ENCODE measurements at regions not wholly inside any gene's neighbourhood (a gene's known extent, or its start where the extent isn't known, plus 50 kb on each side); places are given as distances from the start of the nearest gene placed in this dataset.

DNA sequence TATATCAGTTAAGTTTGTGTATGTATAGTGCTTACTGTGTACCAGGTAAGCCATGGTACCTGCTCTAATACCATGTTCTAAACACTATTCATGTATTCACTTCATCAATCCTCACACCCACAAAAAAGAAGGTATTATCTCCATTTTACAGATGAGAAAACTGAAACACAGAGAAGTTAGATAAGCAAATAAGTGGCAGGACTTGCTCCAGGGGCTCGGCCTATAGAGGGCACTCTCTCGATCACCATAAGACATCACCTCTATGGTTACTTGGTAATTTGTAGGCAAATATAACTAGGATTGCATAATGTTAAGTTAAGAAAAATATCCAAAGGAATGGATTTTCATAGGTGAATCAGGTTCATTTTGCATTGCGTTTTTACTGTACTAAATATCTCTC is 118.1 kb upstream of the FN1 start:
- TF ChIP-seq, protein P1, sequence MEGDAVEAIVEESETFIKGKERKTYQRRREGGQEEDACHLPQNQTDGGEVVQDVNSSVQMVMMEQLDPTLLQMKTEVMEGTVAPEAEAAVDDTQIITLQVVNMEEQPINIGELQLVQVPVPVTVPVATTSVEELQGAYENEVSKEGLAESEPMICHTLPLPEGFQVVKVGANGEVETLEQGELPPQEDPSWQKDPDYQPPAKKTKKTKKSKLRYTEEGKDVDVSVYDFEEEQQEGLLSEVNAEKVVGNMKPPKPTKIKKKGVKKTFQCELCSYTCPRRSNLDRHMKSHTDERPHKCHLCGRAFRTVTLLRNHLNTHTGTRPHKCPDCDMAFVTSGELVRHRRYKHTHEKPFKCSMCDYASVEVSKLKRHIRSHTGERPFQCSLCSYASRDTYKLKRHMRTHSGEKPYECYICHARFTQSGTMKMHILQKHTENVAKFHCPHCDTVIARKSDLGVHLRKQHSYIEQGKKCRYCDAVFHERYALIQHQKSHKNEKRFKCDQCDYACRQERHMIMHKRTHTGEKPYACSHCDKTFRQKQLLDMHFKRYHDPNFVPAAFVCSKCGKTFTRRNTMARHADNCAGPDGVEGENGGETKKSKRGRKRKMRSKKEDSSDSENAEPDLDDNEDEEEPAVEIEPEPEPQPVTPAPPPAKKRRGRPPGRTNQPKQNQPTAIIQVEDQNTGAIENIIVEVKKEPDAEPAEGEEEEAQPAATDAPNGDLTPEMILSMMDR (IDR thresholded peaks at IDR 0.05; ENCODE audit: insufficient read depth, low read length, severe bottlenecking): no peak
- no peak overlapping the region for H3K4me3 ChIP-seq (ENCODE audit: low read depth, low read length)
- DNase-seq (ENCODE audit: low read depth): peak; percentile 19
- H3K36me3 ChIP-seq (ENCODE audit: control insufficient read depth, insufficient read depth, low read length): no peaks in the 10 kb centered on the region
- no peaks in the 10 kb centered on the region for H3K27me3 ChIP-seq (ENCODE audit: control insufficient read depth, insufficient read depth, low read length)
- no peak for FAIRE-seq

DNA sequence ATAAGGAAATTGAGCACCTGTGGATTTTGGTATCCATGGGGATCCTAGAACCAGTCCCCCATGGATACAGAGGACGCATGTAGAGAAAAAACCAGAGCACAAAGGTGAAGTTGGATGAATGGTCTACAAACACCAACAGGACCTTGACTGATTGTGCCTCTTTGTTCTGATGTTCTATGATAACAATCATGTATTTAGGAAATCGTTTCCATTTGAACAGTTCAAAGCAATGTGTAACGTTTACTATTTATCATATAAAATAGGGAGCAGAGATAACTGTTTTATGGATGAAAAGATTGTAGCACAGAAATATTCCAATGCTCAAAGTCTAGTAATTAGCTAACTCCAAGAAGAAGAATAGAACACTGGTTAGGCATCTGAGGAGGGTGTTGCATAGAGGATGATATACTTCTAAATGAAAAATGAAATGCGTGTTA is 116.3 kb upstream of the FN1 start:
- no peak for DNase-seq (ENCODE audit: low read depth)
- no peak for FAIRE-seq
- Histone ChIP-seq H3K36me3 (ENCODE audit: control insufficient read depth, insufficient read depth, low read length) (no peaks in the 10 kb centered on the region), H3K4me3 (ENCODE audit: low read depth, low read length) (no peak overlapping the region), H3K27me3 (ENCODE audit: control insufficient read depth, insufficient read depth, low read length) (no peaks in the 10 kb centered on the region)
- TF ChIP-seq, protein P1 (IDR thresholded peaks at IDR 0.05; ENCODE audit: insufficient read depth, low read length, severe bottlenecking): no peak

DNA sequence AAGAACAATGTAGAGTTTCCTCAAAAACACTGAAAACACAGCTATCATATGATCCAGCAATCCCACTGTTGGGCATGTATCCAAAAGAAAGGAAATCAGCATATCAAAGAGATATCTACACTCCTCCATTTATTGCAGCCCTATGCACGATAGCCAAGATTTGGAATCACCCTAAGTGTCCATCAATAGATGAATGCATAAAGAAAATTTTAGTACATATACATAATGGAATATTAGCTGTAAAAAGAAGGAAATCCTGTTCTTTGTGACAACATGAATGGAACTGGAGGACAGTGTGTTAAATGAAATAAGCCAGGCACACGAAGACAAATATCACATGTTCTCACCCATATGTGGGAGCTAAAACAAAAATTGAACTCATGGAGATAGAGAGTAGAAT is 114.5 kb upstream of the FN1 start:
- H3K36me3 ChIP-seq (ENCODE audit: control insufficient read depth, insufficient read depth, low read length): no peaks in the 10 kb centered on the region
- TF ChIP-seq, protein P1 (IDR thresholded peaks at IDR 0.05; ENCODE audit: insufficient read depth, low read length, severe bottlenecking): no peak
- FAIRE-seq (no peak), DNase-seq (ENCODE audit: low read depth) (no peak)
- no peak overlapping the region for H3K4me3 ChIP-seq (ENCODE audit: low read depth, low read length)
- H3K27me3 ChIP-seq (ENCODE audit: control insufficient read depth, insufficient read depth, low read length): no peaks in the 10 kb centered on the region

DNA sequence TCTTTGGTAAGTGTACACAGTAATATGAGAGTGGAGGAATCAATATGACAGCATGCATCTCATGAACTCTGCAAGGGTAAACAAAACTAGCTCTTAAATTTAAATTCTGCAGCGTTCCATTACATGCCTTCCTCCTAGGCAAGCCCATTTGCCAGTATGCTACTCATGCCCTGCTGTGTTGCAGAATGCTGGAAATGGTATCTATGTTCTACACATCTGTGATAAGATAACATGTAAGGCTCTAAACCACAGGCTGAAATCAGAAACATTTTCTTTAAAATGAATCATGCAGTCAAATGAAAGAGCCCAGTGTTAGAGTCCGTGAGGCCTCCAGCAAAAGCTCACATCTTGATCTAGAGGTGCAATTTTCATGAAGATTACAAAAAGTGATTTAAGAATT is 112.8 kb upstream of the FN1 start:
- no peak overlapping the region for H3K4me3 ChIP-seq (ENCODE audit: low read depth, low read length)
- FAIRE-seq (no peak), DNase-seq (ENCODE audit: low read depth) (peak; percentile 32)
- no peaks in the 10 kb centered on the region for H3K27me3 ChIP-seq (ENCODE audit: control insufficient read depth, insufficient read depth, low read length)
- no peaks in the 10 kb centered on the region for H3K36me3 ChIP-seq (ENCODE audit: control insufficient read depth, insufficient read depth, low read length)
- TF ChIP-seq, protein P1 (IDR thresholded peaks at IDR 0.05; ENCODE audit: insufficient read depth, low read length, severe bottlenecking): no peak

DNA sequence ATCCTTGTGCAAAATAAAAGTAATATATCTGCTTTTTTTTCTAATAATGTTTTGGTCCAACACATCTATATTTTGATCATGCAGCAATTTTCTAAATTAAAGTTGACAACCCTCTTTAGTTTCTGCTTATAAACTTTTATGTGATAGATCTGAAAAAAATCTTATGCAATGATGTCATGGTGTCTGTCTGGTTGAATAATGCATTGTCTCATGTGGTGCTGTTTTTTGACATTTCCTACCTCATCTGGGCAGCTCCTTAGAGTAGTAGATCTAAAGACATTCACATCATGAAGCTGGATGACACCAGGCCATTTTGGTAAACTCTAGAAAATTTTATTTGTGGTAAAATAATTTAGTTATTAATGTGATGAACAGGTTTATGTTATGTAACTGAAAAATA is 106.8 kb upstream of the FN1 start:
- peak; percentile 29 for DNase-seq (ENCODE audit: low read depth)
- TF ChIP-seq, protein P1 (IDR thresholded peaks at IDR 0.05; ENCODE audit: insufficient read depth, low read length, severe bottlenecking): no peak
- no peak for FAIRE-seq
- Histone ChIP-seq H3K4me3 (ENCODE audit: low read depth, low read length) (no peak overlapping the region), H3K27me3 (ENCODE audit: control insufficient read depth, insufficient read depth, low read length) (no peaks in the 10 kb centered on the region), H3K36me3 (ENCODE audit: control insufficient read depth, insufficient read depth, low read length) (no peaks in the 10 kb centered on the region)

DNA sequence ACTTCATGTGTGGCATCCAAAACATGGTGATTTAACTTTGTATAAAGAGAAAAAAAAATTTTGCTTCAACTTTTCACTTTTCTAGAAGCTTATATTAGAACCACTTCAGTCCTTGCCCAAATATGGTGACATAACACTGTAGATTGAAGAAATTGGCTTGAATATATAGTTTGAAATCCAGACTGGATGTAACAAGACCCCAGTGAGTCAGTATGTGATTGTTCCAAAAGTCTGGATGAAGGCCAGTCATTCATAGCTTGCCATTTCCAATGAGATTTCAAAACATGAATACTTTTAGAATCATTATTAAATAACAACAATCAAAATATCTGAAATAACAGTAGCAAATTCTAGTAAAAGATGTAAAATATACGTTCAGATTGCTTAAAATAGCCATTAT is 104.8 kb upstream of the FN1 start:
- DNase-seq (ENCODE audit: low read depth) (peak; percentile 95), FAIRE-seq (no peak)
- Histone ChIP-seq H3K27me3 (ENCODE audit: control insufficient read depth, insufficient read depth, low read length) (no peaks in the 10 kb centered on the region), H3K36me3 (ENCODE audit: control insufficient read depth, insufficient read depth, low read length) (no peaks in the 10 kb centered on the region), H3K4me3 (ENCODE audit: low read depth, low read length) (no peak overlapping the region)
- TF ChIP-seq, protein P1 (IDR thresholded peaks at IDR 0.05; ENCODE audit: insufficient read depth, low read length, severe bottlenecking): no peak
